Natural killer cell treated with Interleukin-12 subunit alpha and Interleukin-12 subunit beta and Interleukin-15 and Interleukin-18, amount 100 ng/mL, for 72 hours (primary cell): ENCODE measurements at regions not wholly inside any gene's neighbourhood (a gene's known extent, or its start where the extent isn't known, plus 50 kb on each side); places are given as distances from the start of the nearest gene placed in this dataset.
"Not testable (repeated sequence)": the region's sequence is repeated elsewhere in the genome, so short reads cannot be mapped to it uniquely, and the experiment has no call there.

ENCODE experiments used
- ATAC-seq, 2 donors: fragments of 150-1000 bp; cut with Tn5 transposase in 1 of 2; sonication (Bioruptor Pico), chemical (Tn5 transposase) in 1 of 2; 2 replicates each; pipeline ENCODE4 v1.10.0; 2021
- DNase-seq: peaks from one replicate; pipeline ENCODE4 v3.0.0; 2022; ENCODE audit warnings: low spot score
- H3K27ac Mint-ChIP-seq, 2 donors: 1 replicate in 1 of 2; 2 replicates in 1 of 2; pipeline ENCODE4 v1.8.0; 2022; ENCODE audit warnings: mixed read lengths in 2 of 2, mild to moderate bottlenecking in 1 of 2, moderate library complexity in 1 of 2
- H3K27me3 Mint-ChIP-seq, 2 donors: 1 replicate in 1 of 2; 2 replicates in 1 of 2; pipeline ENCODE4 v1.8.0; 2022; ENCODE audit warnings: mixed read lengths in 2 of 2
- H3K36me3 Mint-ChIP-seq: one replicate; pipeline ENCODE4 v1.8.0; 2022; ENCODE audit warnings: mixed read lengths
- H3K4me1 Mint-ChIP-seq, 2 donors: 1 replicate in 1 of 2; 2 replicates in 1 of 2; pipeline ENCODE4 v1.8.0; 2022; ENCODE audit warnings: low read depth in 2 of 2, mixed read lengths in 2 of 2, mild to moderate bottlenecking in 1 of 2
- H3K4me3 Mint-ChIP-seq: one replicate; pipeline ENCODE4 v1.8.0; 2022; ENCODE audit warnings: mixed read lengths
- H3K9me3 Mint-ChIP-seq: 2 replicates; pipeline ENCODE4 v1.8.0; 2022; ENCODE audit warnings: mixed read lengths

DNA sequence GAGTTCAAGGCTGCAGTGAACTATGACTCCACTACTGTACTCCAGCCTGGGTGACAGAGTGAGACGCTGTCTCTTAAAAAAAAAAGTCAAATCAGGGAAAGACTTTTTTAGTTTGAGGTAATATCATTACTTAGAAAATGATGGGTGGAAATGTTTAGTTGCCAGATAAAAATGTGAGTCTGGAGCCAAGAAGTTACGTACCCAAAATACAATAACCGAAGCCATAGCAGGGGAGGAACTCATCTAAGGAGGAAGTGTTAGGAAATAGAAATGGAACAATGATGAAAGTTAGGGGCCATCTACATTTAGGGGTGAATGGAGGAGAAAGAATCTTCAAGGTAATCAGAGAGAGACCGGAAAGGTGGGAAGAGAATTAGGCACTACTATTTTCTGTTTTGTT lies 98.8 kb downstream of the DACT1 start:
- H3K27ac Mint-ChIP-seq = no peak overlapping the region
- DNase-seq (no peak), ATAC-seq (no peak)
- no peaks in the 10 kb centered on the region for H3K4me1 Mint-ChIP-seq
- no peaks in the 10 kb centered on the region for H3K36me3 Mint-ChIP-seq
- no peak overlapping the region for H3K4me3 Mint-ChIP-seq
- peaks cover 13 to 29% of the 10 kb centered on the region in 2 donors for H3K27me3 Mint-ChIP-seq
- H3K9me3 Mint-ChIP-seq = peaks cover 7% of the 10 kb centered on the region

DNA sequence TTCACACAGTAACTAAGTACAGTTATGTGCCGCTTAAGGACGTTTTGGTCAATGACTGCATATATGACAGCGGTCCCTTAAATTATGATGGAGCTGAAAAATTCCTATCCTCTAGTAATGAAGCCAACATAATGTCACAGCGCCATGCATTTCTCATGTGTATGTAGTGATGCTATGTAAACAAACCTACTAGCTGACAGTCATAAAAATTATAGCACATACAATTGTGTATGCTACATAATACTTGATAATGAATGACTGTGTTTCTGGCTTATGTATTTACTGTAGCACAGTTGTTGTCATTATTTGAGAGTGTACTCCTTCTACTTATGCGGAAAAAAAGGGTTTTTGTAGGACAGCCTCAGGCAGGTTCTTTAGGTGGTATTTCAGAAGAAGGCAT lies 99.7 kb downstream of the DACT1 start:
- Mint-ChIP-seq H3K27me3 (peaks cover 13 to 37% of the 10 kb centered on the region in 2 donors), H3K4me3 (no peak overlapping the region), H3K9me3 (peaks cover 7% of the 10 kb centered on the region), H3K4me1 (no peaks in the 10 kb centered on the region), H3K36me3 (no peaks in the 10 kb centered on the region), H3K27ac (no peak overlapping the region)
- DNase-seq (no peak), ATAC-seq (no peak)

DNA sequence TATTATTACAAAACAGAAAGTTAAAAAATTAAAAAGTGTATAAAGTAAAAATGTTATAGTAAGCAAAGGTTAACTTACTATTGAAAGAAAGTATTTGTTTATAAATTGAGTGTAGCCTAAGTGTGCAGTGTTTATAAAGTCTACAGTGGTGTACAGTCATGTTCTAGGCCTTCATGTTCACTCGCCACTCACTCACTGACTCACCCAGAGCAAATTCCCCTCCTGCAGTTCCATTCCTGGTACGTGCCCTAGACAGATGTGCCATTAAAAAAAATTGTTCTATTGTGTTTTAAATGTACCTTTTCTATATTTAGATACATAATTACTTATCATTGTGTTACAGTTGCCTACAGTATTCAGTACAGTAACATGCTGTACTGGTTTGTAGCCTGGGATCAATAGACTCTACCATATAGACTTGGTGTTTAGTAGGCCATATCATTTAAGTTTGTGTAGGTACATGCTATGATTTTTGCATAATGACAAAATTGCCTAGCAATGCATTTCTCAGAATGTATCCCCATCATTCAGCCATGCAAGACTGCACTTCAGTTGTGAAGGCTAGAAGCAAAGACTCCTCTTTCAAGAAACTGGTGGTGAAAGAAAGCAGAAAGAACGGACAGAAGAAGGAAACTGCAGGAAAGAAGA lies 100.6 kb downstream of the DACT1 start:
- no peak for DNase-seq
- no peak for ATAC-seq
- peaks cover 13 to 37% of the 10 kb centered on the region in 2 donors for H3K27me3 Mint-ChIP-seq
- H3K27ac Mint-ChIP-seq = no peak overlapping the region
- no peaks in the 10 kb centered on the region for H3K4me1 Mint-ChIP-seq
- H3K4me3 Mint-ChIP-seq = no peak overlapping the region
- H3K36me3 Mint-ChIP-seq = no peaks in the 10 kb centered on the region
- H3K9me3 Mint-ChIP-seq = peaks cover 7% of the 10 kb centered on the region

DNA sequence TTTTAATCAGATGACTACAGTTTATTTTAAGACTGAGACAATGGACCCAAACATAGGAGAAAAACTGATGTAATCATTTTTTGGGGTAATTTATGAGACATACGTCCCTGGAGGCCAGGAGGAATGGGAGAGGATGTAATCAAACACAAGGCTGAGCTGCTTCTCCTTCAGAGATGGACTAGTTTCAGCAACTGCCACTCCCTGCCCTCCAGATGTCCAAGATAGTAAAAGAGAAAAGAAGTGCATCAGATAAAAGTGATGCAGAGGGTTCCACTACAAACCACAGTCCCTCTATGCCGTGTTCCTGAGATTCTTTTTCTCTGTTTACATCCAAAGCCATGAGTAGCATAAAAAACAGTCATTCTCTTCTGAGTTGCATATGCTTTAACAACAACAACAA lies 101.1 kb downstream of the DACT1 start:
- H3K4me3 Mint-ChIP-seq = no peak overlapping the region
- H3K9me3 Mint-ChIP-seq = peaks cover 7% of the 10 kb centered on the region
- no peaks in the 10 kb centered on the region for H3K4me1 Mint-ChIP-seq
- no peak for DNase-seq
- H3K27ac Mint-ChIP-seq = no peak overlapping the region
- peaks cover 13 to 37% of the 10 kb centered on the region in 2 donors for H3K27me3 Mint-ChIP-seq
- ATAC-seq = no peak
- no peaks in the 10 kb centered on the region for H3K36me3 Mint-ChIP-seq

DNA sequence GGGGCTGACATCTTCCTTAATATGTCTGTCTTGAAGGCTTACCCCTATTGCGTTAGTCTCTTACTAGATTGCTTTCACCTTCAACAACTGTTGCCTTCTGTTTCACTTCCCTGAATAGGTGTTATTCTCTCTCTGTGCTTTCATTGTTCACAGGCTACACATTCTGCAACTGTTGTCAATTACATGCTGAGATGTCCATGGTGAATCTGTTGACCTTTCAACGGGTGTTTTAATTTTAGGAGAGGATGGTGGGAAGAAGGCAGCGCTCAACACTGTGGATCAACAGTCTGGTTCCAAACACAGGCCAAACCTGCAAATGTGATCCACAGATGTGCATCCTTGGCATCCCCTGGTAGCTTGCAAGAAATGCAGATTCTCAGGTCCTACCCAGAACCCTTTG lies 101.9 kb downstream of the DACT1 start:
- ATAC-seq (no peak), DNase-seq (no peak)
- H3K27me3 Mint-ChIP-seq = peaks cover 13 to 37% of the 10 kb centered on the region in 2 donors
- H3K9me3 Mint-ChIP-seq = peaks cover 7% of the 10 kb centered on the region
- H3K4me1 Mint-ChIP-seq = no peaks in the 10 kb centered on the region
- no peak overlapping the region for H3K27ac Mint-ChIP-seq
- H3K4me3 Mint-ChIP-seq = no peak overlapping the region
- no peaks in the 10 kb centered on the region for H3K36me3 Mint-ChIP-seq

DNA sequence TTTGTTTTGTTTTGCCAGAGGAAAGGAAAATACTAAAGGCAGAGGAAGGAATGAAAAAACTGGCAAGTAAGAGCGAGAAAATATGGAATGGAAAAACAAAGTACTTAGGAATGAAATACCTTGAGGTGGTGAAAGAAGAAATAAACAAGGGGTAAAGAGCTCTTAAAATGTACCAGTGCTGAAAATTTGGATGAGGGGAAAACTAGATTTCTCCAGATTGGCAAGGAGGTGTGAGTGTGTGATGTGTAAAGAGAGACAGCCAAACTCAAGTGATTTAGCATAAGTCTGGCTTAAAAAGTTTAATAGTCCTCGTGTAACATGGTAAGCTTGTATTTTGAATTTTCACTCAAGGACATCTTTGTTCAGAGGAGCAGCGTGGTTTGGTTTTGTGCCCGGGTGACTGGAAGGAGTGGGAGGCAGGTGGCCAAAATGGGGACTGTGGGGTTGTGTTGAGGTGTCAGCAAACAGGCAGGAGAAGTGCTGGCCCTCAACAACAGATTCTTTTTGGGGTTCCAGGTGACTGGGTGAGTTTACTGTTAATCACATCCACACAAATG lies 102.7 kb downstream of the DACT1 start:
- no peak overlapping the region for H3K27ac Mint-ChIP-seq
- no peaks in the 10 kb centered on the region for H3K36me3 Mint-ChIP-seq
- DNase-seq (no peak), ATAC-seq (no peak)
- no peak overlapping the region for H3K4me3 Mint-ChIP-seq
- peaks cover 10 to 32% of the 10 kb centered on the region in 2 donors for H3K27me3 Mint-ChIP-seq
- H3K4me1 Mint-ChIP-seq = no peaks in the 10 kb centered on the region
- H3K9me3 Mint-ChIP-seq = peaks cover 4% of the 10 kb centered on the region

DNA sequence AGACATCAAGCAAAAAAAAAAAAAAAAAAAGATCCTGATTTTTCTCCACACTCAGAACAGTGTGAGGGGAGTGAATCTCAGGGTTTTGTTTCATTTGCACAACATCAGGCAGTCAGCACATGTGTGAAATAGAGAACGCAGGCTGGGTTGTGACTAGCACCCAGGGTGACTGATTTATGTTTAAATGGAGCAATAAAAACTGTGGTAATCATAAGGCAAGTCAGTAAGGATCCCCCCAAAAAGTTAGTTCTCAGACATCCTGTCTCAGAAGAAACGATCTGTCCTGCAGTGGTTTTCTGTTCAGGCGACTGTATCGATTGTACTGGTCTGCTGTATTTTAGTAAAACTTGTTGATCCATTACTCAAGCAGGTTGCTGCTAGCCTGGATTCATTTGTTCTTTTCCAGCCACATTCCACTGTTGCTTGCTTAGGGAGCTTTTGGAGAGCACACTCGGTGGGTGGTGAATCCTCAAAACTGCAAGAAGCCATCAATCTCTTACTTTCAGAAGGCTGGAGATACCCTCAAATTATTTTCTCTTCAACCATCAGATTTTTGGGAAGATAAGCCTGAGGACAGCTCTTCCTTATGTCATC lies 107.1 kb downstream of the DACT1 start:
- ATAC-seq = no peak
- Mint-ChIP-seq H3K4me1 (peaks cover 7 to 9% of the 10 kb centered on the region in 2 donors), H3K27ac (no peak overlapping the region), H3K4me3 (no peak overlapping the region), H3K36me3 (no peaks in the 10 kb centered on the region), H3K9me3 (peaks cover 4% of the 10 kb centered on the region), H3K27me3 (peaks cover 5 to 18% of the 10 kb centered on the region in 2 donors)
- no peak for DNase-seq

DNA sequence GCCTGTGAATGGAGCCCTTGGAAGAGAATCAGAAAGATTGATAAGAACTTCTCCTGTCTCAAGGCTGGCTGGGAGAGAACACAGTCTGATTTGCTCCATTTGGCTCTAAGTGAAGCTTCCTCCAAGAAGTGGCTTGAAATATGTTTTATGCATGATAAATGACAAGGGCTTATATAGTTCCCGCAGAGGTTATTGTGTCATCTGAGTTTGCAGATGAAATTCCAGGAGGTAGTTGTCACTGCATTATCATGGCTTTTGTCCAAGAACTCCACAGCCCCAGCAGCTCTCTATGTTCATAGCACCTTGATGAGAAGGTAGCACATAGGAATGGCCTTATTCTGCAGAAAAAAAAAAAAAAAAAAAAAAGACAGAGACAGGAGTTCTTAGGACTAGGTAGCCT lies 108.5 kb downstream of the DACT1 start:
- Mint-ChIP-seq H3K9me3 (no peaks in the 10 kb centered on the region), H3K36me3 (no peaks in the 10 kb centered on the region), H3K27ac (no peak overlapping the region), H3K4me1 (peaks cover 7 to 9% of the 10 kb centered on the region in 2 donors), H3K27me3 (peaks cover 0 to 10% of the 10 kb centered on the region in 2 donors), H3K4me3 (no peak overlapping the region)
- no peak for ATAC-seq
- no peak for DNase-seq

DNA sequence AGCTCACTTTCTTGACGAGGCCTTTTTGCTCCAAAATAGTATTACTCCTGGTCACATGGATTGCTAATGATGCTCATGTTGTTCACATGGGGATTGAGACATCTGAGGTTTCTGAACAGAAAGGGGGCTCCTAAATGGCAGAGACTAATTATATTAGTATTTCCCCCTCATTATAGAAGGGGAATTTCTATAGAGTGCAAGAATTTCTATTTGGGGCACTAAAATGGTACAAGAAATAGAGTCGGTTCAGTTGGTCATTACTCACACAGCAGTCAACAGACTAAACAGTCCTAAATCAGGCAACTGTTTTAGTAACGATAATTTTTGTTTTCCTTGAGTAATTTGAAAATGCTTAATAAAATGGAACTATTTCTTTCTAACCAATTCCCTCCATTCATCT lies 108.9 kb downstream of the DACT1 start:
- Mint-ChIP-seq H3K27ac (no peak overlapping the region), H3K36me3 (no peaks in the 10 kb centered on the region), H3K4me1 (peaks cover 7 to 9% of the 10 kb centered on the region in 2 donors), H3K4me3 (no peak overlapping the region), H3K9me3 (no peaks in the 10 kb centered on the region), H3K27me3 (peaks cover 0 to 7% of the 10 kb centered on the region in 2 donors)
- DNase-seq (no peak), ATAC-seq (no peak)

DNA sequence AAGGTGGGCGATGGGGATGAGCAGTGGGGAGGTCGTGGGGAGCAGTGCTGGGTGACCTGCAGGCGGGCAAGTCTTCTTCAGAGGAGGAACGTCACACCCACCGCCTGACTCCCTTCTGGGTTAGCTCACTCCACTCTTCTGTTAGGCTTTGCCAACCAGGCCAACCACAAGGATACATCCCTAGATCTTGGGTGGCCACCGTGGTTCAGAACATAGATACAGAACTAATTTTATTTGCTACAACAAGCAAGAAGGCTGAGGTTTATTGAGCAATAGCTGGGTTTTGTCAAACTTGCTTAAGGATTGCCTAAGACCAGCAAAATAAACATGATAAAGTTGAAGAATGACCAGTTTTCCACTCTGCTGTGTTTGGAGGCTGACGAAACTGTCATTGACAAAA lies 109.4 kb downstream of the DACT1 start:
- Mint-ChIP-seq H3K9me3 (no peaks in the 10 kb centered on the region), H3K27me3 (peaks cover 0 to 2% of the 10 kb centered on the region in 2 donors), H3K36me3 (no peaks in the 10 kb centered on the region), H3K27ac (no peak overlapping the region), H3K4me1 (peaks cover 7 to 9% of the 10 kb centered on the region in 2 donors), H3K4me3 (no peak overlapping the region)
- peak in 1 of 2 donors; percentile 28 for ATAC-seq
- DNase-seq = no peak

DNA sequence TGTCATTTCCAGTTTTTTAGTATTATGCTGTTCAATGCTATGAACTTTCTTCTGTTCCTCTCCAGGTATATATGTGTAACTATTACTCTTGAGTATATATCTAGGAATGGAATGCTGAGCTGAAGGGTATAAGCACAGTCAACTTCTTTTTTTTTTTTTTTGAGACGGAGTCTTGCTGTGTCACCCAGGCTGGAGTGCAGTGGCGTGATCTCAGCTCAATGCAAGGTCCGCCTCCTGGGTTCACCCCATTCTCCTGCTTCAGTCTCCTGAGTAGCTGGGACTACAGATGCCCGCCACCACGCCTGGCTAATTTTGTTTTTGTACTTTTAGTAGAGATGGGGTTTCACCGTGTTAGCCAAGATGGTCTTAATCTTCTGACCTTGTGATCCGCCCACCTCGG lies 110.5 kb downstream of the DACT1 start:
- not testable (repeated sequence) for H3K4me3 Mint-ChIP-seq, DNase-seq, ATAC-seq, H3K4me1 Mint-ChIP-seq, H3K36me3 Mint-ChIP-seq, H3K27me3 Mint-ChIP-seq, H3K9me3 Mint-ChIP-seq, H3K27ac Mint-ChIP-seq

DNA sequence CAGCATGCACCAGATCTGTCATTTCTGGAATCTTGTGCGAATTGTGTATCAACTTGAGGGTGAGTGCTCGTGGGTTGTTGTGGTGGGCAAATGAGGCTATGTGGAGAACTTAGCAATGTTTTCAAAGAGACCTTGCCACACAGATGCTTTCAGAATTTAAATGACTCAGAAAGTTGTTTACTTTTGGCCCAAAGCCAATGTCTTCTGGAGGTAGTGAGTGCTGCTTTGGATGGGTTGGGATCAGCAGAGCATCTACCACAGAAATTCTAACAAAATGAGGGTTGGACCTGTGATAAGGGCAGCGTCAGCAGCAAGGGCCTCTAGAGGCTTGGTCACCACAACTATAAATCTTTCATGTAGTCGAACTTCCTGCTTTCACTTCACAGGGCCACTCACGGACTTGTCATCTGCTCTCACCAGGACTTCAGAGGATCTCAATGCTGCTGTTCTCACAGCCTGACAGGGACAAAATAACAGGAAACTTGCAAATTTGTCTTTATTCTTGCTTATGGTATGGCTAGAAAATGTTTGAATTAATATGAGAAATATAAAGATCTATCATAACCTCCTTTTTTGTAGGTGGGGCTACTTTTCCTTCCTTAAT lies 111.4 kb downstream of the DACT1 start:
- Mint-ChIP-seq H3K4me3 (no peak overlapping the region), H3K27me3 (no peaks in the 10 kb centered on the region), H3K9me3 (no peaks in the 10 kb centered on the region), H3K4me1 (peaks cover 7 to 9% of the 10 kb centered on the region in 2 donors), H3K36me3 (no peaks in the 10 kb centered on the region), H3K27ac (no peak overlapping the region)
- no peak for DNase-seq
- peak; percentile 59 to 65 for ATAC-seq

DNA sequence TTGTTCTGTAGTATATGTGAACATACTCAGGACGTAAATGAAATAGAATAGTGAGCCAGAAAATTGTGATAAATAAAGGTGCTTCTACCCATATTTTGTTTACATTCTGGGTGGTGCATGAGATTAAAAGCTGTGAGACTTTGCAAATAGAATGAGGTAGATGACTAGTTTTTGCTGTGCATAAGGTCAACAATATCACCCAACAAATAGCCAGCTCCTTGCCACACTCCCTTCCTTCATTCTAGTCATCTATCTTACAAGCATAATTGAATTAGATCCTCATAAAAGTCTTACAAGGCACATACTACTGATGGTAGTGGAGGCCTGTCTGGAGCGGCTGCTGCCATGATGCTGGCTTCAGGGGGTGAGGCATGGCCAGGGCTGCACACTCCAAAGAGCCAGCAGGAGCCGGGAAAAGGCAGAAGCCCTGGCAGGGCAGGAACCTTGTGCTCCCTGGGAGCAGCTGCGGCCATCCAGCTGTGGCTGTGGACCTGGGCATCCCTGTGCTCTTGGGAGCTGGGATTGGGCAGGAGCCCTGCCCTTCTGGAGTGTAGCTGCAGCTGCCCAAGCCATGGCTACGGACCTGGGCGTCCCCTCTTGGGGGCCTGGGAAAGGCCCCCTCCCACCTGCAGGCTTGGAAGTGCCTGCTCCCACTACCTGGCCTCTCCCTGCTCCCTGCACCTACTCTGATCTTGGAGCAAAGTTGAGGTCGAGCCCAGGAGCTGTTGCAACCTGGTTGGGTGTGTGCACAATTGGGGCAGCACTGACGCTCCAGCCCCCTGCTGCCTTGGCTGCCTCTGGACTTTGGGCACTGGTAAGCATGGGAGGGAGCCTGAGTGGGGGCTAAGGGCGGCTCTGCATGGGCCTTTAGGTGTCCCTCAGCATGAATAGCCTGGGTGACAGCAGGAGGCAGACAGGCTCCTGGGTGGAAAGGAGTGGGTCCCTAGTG lies 112.8 kb downstream of the DACT1 start:
- peaks cover 7 to 9% of the 10 kb centered on the region in 2 donors for H3K4me1 Mint-ChIP-seq
- no peak overlapping the region for H3K4me3 Mint-ChIP-seq
- ATAC-seq (no peak), DNase-seq (no peak)
- H3K9me3 Mint-ChIP-seq = no peaks in the 10 kb centered on the region
- no peaks in the 10 kb centered on the region for H3K36me3 Mint-ChIP-seq
- no peaks in the 10 kb centered on the region for H3K27me3 Mint-ChIP-seq
- no peak overlapping the region for H3K27ac Mint-ChIP-seq
